ENCODE measurements at regions not wholly inside any gene's neighbourhood (a gene's known extent, or its start where the extent isn't known, plus 50 kb on each side); places are given as distances from the start of the nearest gene placed in this dataset.
"Not testable (repeated sequence)": the region's sequence is repeated elsewhere in the genome, so short reads cannot be mapped to it uniquely, and the experiment has no call there.

GRCh38 chr11:80702264-80702663 lies 1261.4 kb upstream of the TENM4 start (continued):
- TF ChIP-seq RCOR1 (IDR thresholded peaks at IDR 0.05; ENCODE audit: low read depth, low read length): no peak

- CTCF ChIA-PET: no interaction called here
- no peak for DNase-seq (ENCODE audit: low read depth in 1 of 2, low spot score in 1 of 2)
- no peak for TF ChIP-seq JUN (IDR thresholded peaks at IDR 0.05)
- ATAC-seq: no peak
- Histone ChIP-seq H3K9me3 (no peaks in the 10 kb centered on the region), H3K27ac (no peak overlapping the region), H3K4me1 (no peaks in the 10 kb centered on the region), H3K4me3 (no peak overlapping the region), H3K4me2 (no peak overlapping the region)
- FAIRE-seq: no peak
- POLR2A ChIA-PET: no interaction called here
- WGBS (ENCODE audit: missing lambda C conversion rate): 24% methylated on average over 4 of the region's 4 CpGs
These were observed 1259.6 kb upstream of the TENM4 start for GRCh38 chr11:80700386-80700785.

- H3K4me1 ChIP-seq; DNase-seq (ENCODE audit: low read depth in 1 of 2, low spot score in 1 of 2); ATAC-seq; POLR2A ChIA-PET; H3K4me3 ChIP-seq; FAIRE-seq; H3K9me3 ChIP-seq; CTCF ChIA-PET; H3K27ac ChIP-seq; H3K4me2 ChIP-seq: not testable (repeated sequence)
- 28% methylated on average over 16 of the region's 16 CpGs for WGBS (ENCODE audit: missing lambda C conversion rate)
These were observed 1258.8 kb upstream of the TENM4 start for GRCh38 chr11:80699406-80700177.

- Histone ChIP-seq H3K9me3 (no peaks in the 10 kb centered on the region), H3K4me2 (no peak overlapping the region), H3K4me3 (no peak overlapping the region), H3K4me1 (no peaks in the 10 kb centered on the region), H3K27ac (no peak overlapping the region)
- CTCF ChIA-PET: no interaction called here
- ATAC-seq: no peak
- WGBS (ENCODE audit: missing lambda C conversion rate): 21% methylated on average over 1 of the region's 1 CpG
- no peak for FAIRE-seq
- DNase-seq (ENCODE audit: low read depth in 1 of 2, low spot score in 1 of 2): no peak
- POLR2A ChIA-PET: no interaction called here
- TF ChIP-seq CEBPB (IDR thresholded peaks at IDR 0.05) (no peak), PHF8 (IDR thresholded peaks at IDR 0.05; ENCODE audit: borderline replicate concordance, low read depth) (no peak), SREBF2 (IDR thresholded peaks at IDR 0.05) (no peak), REST (IDR thresholded peaks at IDR 0.05) (no peak), RAD21 (conservative IDR thresholded peaks at IDR 0.05 in 1 of 2, IDR thresholded peaks at IDR 0.05 in 1 of 2) (no peak), FOSB (CRISPR knock-in tag; IDR thresholded peaks at IDR 0.05) (no peak), HOXB5 (CRISPR knock-in tag; IDR thresholded peaks at IDR 0.05) (no peak), BHLHE40 (IDR thresholded peaks at IDR 0.05; ENCODE audit: low read depth, low read length) (no peak), HDAC2 (IDR thresholded peaks at IDR 0.05) (no peak), HES2 (IDR thresholded peaks at IDR 0.05) (no peak), ZNF302 (CRISPR knock-in tag; IDR thresholded peaks at IDR 0.05) (no peak), HOXB13 (CRISPR knock-in tag; IDR thresholded peaks at IDR 0.05; ENCODE audit: low read depth) (no peak), NFE2L2 (conservative IDR thresholded peaks at IDR 0.05; ENCODE audit: low read length) (no peak), ATOH8 (CRISPR knock-in tag; IDR thresholded peaks at IDR 0.05; ENCODE audit: low read depth) (no peak), EHF (CRISPR knock-in tag; IDR thresholded peaks at IDR 0.05) (no peak), E2F6 (IDR thresholded peaks at IDR 0.05; ENCODE audit: borderline replicate concordance, low read depth) (no peak), HOXA7 (CRISPR knock-in tag; IDR thresholded peaks at IDR 0.05) (no peak)
These were observed 1257.8 kb upstream of the TENM4 start for GRCh38 chr11:80698637-80699036.
